ENCODE measurements at regions not wholly inside any gene's neighbourhood (a gene's known extent, or its start where the extent isn't known, plus 50 kb on each side); places are given as distances from the start of the nearest gene placed in this dataset.

DNA sequence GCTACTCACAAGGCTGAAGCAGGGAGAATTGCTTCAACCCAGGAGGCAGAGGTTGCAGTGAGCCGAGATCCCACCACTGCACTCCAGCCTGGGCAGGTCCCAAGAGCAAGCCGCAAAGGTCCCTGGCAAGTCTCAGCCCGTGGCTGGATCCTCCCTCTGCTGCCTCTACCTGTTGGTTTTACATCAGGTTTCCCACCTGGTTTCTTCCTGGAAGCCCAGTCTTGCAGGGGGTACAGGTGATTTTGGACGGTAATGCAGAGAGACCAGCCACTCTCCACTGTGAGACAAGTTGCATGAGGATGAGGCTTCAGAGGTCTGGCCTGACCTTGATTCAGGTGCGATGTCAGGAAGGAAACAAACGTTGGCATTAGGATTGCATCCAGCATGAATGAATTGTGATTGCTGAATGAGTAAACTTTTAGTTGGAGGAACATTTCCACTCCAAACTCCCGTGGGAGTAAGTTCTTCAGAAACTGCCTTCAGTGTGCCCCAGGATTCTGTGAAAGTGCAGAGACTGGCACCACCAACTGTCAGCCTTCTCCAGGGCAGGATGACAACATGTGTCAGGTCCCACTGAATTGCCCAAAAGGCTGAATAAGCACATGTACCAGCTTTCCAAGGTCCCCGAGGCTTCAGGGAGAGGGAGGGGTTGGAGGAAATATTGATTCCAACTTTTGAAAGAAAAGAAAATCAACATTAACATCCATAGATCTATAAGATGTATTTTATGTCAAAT lies 189.4 kb downstream of the TJP1 start:
- DNase-seq: no peak
- 63 to 71% (median 66%) methylated on average over 8 of the region's 8 CpGs for WGBS, 3 donors
- no peak overlapping the region for H3K4me3 ChIP-seq
- H3K27ac ChIP-seq: no peak overlapping the region
- intact Hi-C loops (cut with DNase I): no loop called here
- TF ChIP-seq, protein P1, sequence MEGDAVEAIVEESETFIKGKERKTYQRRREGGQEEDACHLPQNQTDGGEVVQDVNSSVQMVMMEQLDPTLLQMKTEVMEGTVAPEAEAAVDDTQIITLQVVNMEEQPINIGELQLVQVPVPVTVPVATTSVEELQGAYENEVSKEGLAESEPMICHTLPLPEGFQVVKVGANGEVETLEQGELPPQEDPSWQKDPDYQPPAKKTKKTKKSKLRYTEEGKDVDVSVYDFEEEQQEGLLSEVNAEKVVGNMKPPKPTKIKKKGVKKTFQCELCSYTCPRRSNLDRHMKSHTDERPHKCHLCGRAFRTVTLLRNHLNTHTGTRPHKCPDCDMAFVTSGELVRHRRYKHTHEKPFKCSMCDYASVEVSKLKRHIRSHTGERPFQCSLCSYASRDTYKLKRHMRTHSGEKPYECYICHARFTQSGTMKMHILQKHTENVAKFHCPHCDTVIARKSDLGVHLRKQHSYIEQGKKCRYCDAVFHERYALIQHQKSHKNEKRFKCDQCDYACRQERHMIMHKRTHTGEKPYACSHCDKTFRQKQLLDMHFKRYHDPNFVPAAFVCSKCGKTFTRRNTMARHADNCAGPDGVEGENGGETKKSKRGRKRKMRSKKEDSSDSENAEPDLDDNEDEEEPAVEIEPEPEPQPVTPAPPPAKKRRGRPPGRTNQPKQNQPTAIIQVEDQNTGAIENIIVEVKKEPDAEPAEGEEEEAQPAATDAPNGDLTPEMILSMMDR (IDR thresholded peaks at IDR 0.05): no peak
- no peak for TF ChIP-seq POLR2A (IDR thresholded peaks at IDR 0.05)
- TF ChIP-seq EP300 (IDR thresholded peaks at IDR 0.05): no peak
- no peaks in the 10 kb centered on the region for H3K36me3 ChIP-seq
- H3K9me3 ChIP-seq: no peaks in the 10 kb centered on the region
- H3K4me1 ChIP-seq (ENCODE audit: insufficient read depth): no peaks in the 10 kb centered on the region
- no peaks in the 10 kb centered on the region for H3K27me3 ChIP-seq

- 66 to 76% (median 75%) methylated on average over 10 of the region's 10 CpGs for WGBS, 3 donors
- intact Hi-C loops (cut with DNase I): no loop called here
- no peaks in the 10 kb centered on the region for H3K4me1 ChIP-seq (ENCODE audit: insufficient read depth)
These were observed 190.9 kb downstream of the TJP1 start for GRCh38 chr15:29631076-29632070.

GRCh38 chr15:29624271-29624670 lies 198.0 kb downstream of the TJP1 start:
- 82 to 88% (median 87%) methylated on average over 8 of the region's 8 CpGs for WGBS, 3 donors

More at GRCh38 chr15:29631076-29632070, 190.9 kb downstream of the TJP1 start:
- H3K36me3 ChIP-seq: no peaks in the 10 kb centered on the region
- H3K27ac ChIP-seq: no peak overlapping the region
- TF ChIP-seq EP300 (IDR thresholded peaks at IDR 0.05) (no peak), POLR2A (IDR thresholded peaks at IDR 0.05) (no peak)
- TF ChIP-seq, protein P1 (IDR thresholded peaks at IDR 0.05): no peak
- H3K27me3 ChIP-seq: no peaks in the 10 kb centered on the region
- DNase-seq: no peak
- H3K4me3 ChIP-seq: no peak overlapping the region
- no peaks in the 10 kb centered on the region for H3K9me3 ChIP-seq

GRCh38 chr15:29623116-29623639 lies 199.1 kb downstream of the TJP1 start:
- Histone ChIP-seq H3K4me1 (ENCODE audit: insufficient read depth) (no peaks in the 10 kb centered on the region), H3K27ac (no peak overlapping the region), H3K36me3 (no peaks in the 10 kb centered on the region), H3K4me3 (no peak overlapping the region), H3K9me3 (no peaks in the 10 kb centered on the region), H3K27me3 (no peaks in the 10 kb centered on the region)
- WGBS, 3 donors: 60 to 78% (median 69%) methylated on average over 6 of the region's 6 CpGs
- no peak for DNase-seq
- TF ChIP-seq POLR2A (IDR thresholded peaks at IDR 0.05): no peak
- TF ChIP-seq, protein P1 (IDR thresholded peaks at IDR 0.05): no peak
- TF ChIP-seq EP300 (IDR thresholded peaks at IDR 0.05): no peak
- intact Hi-C loops (cut with DNase I): no loop called here

More at GRCh38 chr15:29624271-29624670, 198.0 kb downstream of the TJP1 start:
- Histone ChIP-seq H3K27me3 (no peaks in the 10 kb centered on the region), H3K9me3 (no peaks in the 10 kb centered on the region), H3K27ac (no peak overlapping the region), H3K4me1 (ENCODE audit: insufficient read depth) (no peaks in the 10 kb centered on the region), H3K36me3 (no peaks in the 10 kb centered on the region), H3K4me3 (no peak overlapping the region)
- no peak for DNase-seq
- intact Hi-C loops (cut with DNase I): no loop called here
- TF ChIP-seq, protein P1 (IDR thresholded peaks at IDR 0.05): no peak
- no peak for TF ChIP-seq POLR2A (IDR thresholded peaks at IDR 0.05)

Measured in ovary (tissue), 7 donors.